ENCODE measurements at regions not wholly inside any gene's neighbourhood (a gene's known extent, or its start where the extent isn't known, plus 50 kb on each side); places are given as distances from the start of the nearest gene placed in this dataset.

- ATAC-seq (ENCODE audit: low read depth in 2 of 2) = no peak
These were observed 131.5 kb upstream of the MPPED2 start for GRCh38 chr11:30717641-30718040.

GRCh38 chr11:30717009-30717408, 130.9 kb upstream of the MPPED2 start:
- Mint-ChIP-seq H3K27me3 (no peaks in the 10 kb centered on the region), H3K4me1 (no peaks in the 10 kb centered on the region), H3K27ac (no peak overlapping the region), H3K36me3 (no peaks in the 10 kb centered on the region), H3K9me3 (peaks cover 0 to 12% (median 0%) of the 10 kb centered on the region in 7 donors), H3K4me3 (no peak overlapping the region)
- Histone ChIP-seq H3K27me3 (ENCODE audit: control insufficient read depth, insufficient read depth, low read length) (no peaks in the 10 kb centered on the region), H3K36me3 (ENCODE audit: control insufficient read depth, insufficient read depth, low read length) (no peaks in the 10 kb centered on the region), H3K27ac (ENCODE audit: insufficient read depth, low read length, poor library complexity, severe bottlenecking) (no peak overlapping the region), H3K9me3 (ENCODE audit: control insufficient read depth in 2 of 2, low read length in 2 of 2) (no peaks in the 10 kb centered on the region), H3K4me3 (ENCODE audit: low read depth, low read length) (no peak overlapping the region), H3K4me1 (ENCODE audit: control insufficient read depth, insufficient read depth, low read length, poor library complexity, severe bottlenecking) (no peaks in the 10 kb centered on the region)
- ATAC-seq (ENCODE audit: low read depth in 2 of 2) (no peak), DNase-seq (no peak)

More at GRCh38 chr11:30717641-30718040, 131.5 kb upstream of the MPPED2 start:
- H3K9me3 ChIP-seq (ENCODE audit: control insufficient read depth in 2 of 2, low read length in 2 of 2) = no peaks in the 10 kb centered on the region
- Mint-ChIP-seq H3K4me1 (no peaks in the 10 kb centered on the region), H3K9me3 (peaks cover 0 to 15% (median 0%) of the 10 kb centered on the region in 7 donors), H3K27me3 (no peaks in the 10 kb centered on the region), H3K4me3 (no peak overlapping the region), H3K27ac (no peak overlapping the region), H3K36me3 (no peaks in the 10 kb centered on the region)
- H3K27me3 ChIP-seq (ENCODE audit: control insufficient read depth, insufficient read depth, low read length) = no peaks in the 10 kb centered on the region
- H3K27ac ChIP-seq (ENCODE audit: insufficient read depth, low read length, poor library complexity, severe bottlenecking) = no peak overlapping the region
- H3K4me3 ChIP-seq (ENCODE audit: low read depth, low read length) = no peak overlapping the region
- no peaks in the 10 kb centered on the region for H3K36me3 ChIP-seq (ENCODE audit: control insufficient read depth, insufficient read depth, low read length)
- no peak for DNase-seq
- no peaks in the 10 kb centered on the region for H3K4me1 ChIP-seq (ENCODE audit: control insufficient read depth, insufficient read depth, low read length, poor library complexity, severe bottlenecking)

GRCh38 chr11:30712749-30713148, 126.6 kb upstream of the MPPED2 start:
- Histone ChIP-seq H3K36me3 (ENCODE audit: control insufficient read depth, insufficient read depth, low read length) (no peaks in the 10 kb centered on the region), H3K9me3 (ENCODE audit: control insufficient read depth in 2 of 2, low read length in 2 of 2) (no peaks in the 10 kb centered on the region), H3K27ac (ENCODE audit: insufficient read depth, low read length, poor library complexity, severe bottlenecking) (no peak overlapping the region), H3K27me3 (ENCODE audit: control insufficient read depth, insufficient read depth, low read length) (no peaks in the 10 kb centered on the region), H3K4me1 (ENCODE audit: control insufficient read depth, insufficient read depth, low read length, poor library complexity, severe bottlenecking) (no peaks in the 10 kb centered on the region), H3K4me3 (ENCODE audit: low read depth, low read length) (no peak overlapping the region)
- H3K4me1 Mint-ChIP-seq = no peaks in the 10 kb centered on the region
- no peaks in the 10 kb centered on the region for H3K27me3 Mint-ChIP-seq
- ATAC-seq (ENCODE audit: low read depth in 2 of 2) (no peak), DNase-seq (no peak)
- H3K9me3 Mint-ChIP-seq = peaks cover 0 to 12% (median 3%) of the 10 kb centered on the region in 7 donors
- no peaks in the 10 kb centered on the region for H3K36me3 Mint-ChIP-seq
- no peak overlapping the region for H3K27ac Mint-ChIP-seq
- no peak overlapping the region for H3K4me3 Mint-ChIP-seq

- no peaks in the 10 kb centered on the region for H3K9me3 ChIP-seq (ENCODE audit: control insufficient read depth in 2 of 2, low read length in 2 of 2)
- H3K9me3 Mint-ChIP-seq = peaks cover 0 to 7% (median 4%) of the 10 kb centered on the region in 7 donors
- H3K4me3 ChIP-seq (ENCODE audit: low read depth, low read length) = no peak overlapping the region
- no peak overlapping the region for H3K4me3 Mint-ChIP-seq
- DNase-seq (no peak), ATAC-seq (ENCODE audit: low read depth in 2 of 2) (no peak)
- no peaks in the 10 kb centered on the region for H3K36me3 Mint-ChIP-seq
- H3K4me1 ChIP-seq (ENCODE audit: control insufficient read depth, insufficient read depth, low read length, poor library complexity, severe bottlenecking) = no peaks in the 10 kb centered on the region
- no peaks in the 10 kb centered on the region for H3K36me3 ChIP-seq (ENCODE audit: control insufficient read depth, insufficient read depth, low read length)
- no peaks in the 10 kb centered on the region for H3K27me3 ChIP-seq (ENCODE audit: control insufficient read depth, insufficient read depth, low read length)
- no peak overlapping the region for H3K27ac Mint-ChIP-seq
- no peak overlapping the region for H3K27ac ChIP-seq (ENCODE audit: insufficient read depth, low read length, poor library complexity, severe bottlenecking)
- H3K4me1 Mint-ChIP-seq = no peaks in the 10 kb centered on the region
- H3K27me3 Mint-ChIP-seq = no peaks in the 10 kb centered on the region
These were observed 124.1 kb upstream of the MPPED2 start for GRCh38 chr11:30710221-30710620.

GRCh38 chr11:30707110-30707509, 121.0 kb upstream of the MPPED2 start:
- Histone ChIP-seq H3K4me1 (ENCODE audit: control insufficient read depth, insufficient read depth, low read length, poor library complexity, severe bottlenecking) (no peaks in the 10 kb centered on the region), H3K9me3 (ENCODE audit: control insufficient read depth in 2 of 2, low read length in 2 of 2) (no peaks in the 10 kb centered on the region), H3K27ac (ENCODE audit: insufficient read depth, low read length, poor library complexity, severe bottlenecking) (no peak overlapping the region), H3K36me3 (ENCODE audit: control insufficient read depth, insufficient read depth, low read length) (no peaks in the 10 kb centered on the region), H3K4me3 (ENCODE audit: low read depth, low read length) (no peak overlapping the region), H3K27me3 (ENCODE audit: control insufficient read depth, insufficient read depth, low read length) (no peaks in the 10 kb centered on the region)
- Mint-ChIP-seq H3K4me1 (no peaks in the 10 kb centered on the region), H3K36me3 (no peaks in the 10 kb centered on the region), H3K27ac (no peak overlapping the region), H3K27me3 (no peaks in the 10 kb centered on the region), H3K9me3 (peaks cover 0 to 8% (median 4%) of the 10 kb centered on the region in 7 donors), H3K4me3 (no peak overlapping the region)
- ATAC-seq (ENCODE audit: low read depth in 2 of 2) (no peak), DNase-seq (no peak)

- ATAC-seq (ENCODE audit: low read depth in 2 of 2) (no peak), DNase-seq (no peak)
- Mint-ChIP-seq H3K36me3 (no peaks in the 10 kb centered on the region), H3K4me3 (no peak overlapping the region), H3K9me3 (peaks cover 0 to 8% (median 4%) of the 10 kb centered on the region in 7 donors), H3K4me1 (no peaks in the 10 kb centered on the region), H3K27ac (no peak overlapping the region), H3K27me3 (no peaks in the 10 kb centered on the region)
- no peaks in the 10 kb centered on the region for H3K4me1 ChIP-seq (ENCODE audit: control insufficient read depth, insufficient read depth, low read length, poor library complexity, severe bottlenecking)
- H3K27ac ChIP-seq (ENCODE audit: insufficient read depth, low read length, poor library complexity, severe bottlenecking) = no peak overlapping the region
- no peaks in the 10 kb centered on the region for H3K9me3 ChIP-seq (ENCODE audit: control insufficient read depth in 2 of 2, low read length in 2 of 2)
- no peaks in the 10 kb centered on the region for H3K27me3 ChIP-seq (ENCODE audit: control insufficient read depth, insufficient read depth, low read length)
- no peak overlapping the region for H3K4me3 ChIP-seq (ENCODE audit: low read depth, low read length)
- H3K36me3 ChIP-seq (ENCODE audit: control insufficient read depth, insufficient read depth, low read length) = no peaks in the 10 kb centered on the region
These were observed 119.9 kb upstream of the MPPED2 start for GRCh38 chr11:30705913-30706675.

GRCh38 chr11:30698425-30698824, 112.3 kb upstream of the MPPED2 start:
- no peaks in the 10 kb centered on the region for H3K27me3 Mint-ChIP-seq
- no peaks in the 10 kb centered on the region for H3K36me3 ChIP-seq (ENCODE audit: control insufficient read depth, insufficient read depth, low read length)
- DNase-seq (no peak), ATAC-seq (ENCODE audit: low read depth in 2 of 2) (no peak)
- no peaks in the 10 kb centered on the region for H3K4me1 ChIP-seq (ENCODE audit: control insufficient read depth, insufficient read depth, low read length, poor library complexity, severe bottlenecking)
- H3K27ac Mint-ChIP-seq = no peak overlapping the region
- no peak overlapping the region for H3K27ac ChIP-seq (ENCODE audit: insufficient read depth, low read length, poor library complexity, severe bottlenecking)
- peaks cover 0 to 10% (median 0%) of the 10 kb centered on the region in 7 donors for H3K9me3 Mint-ChIP-seq
- no peak overlapping the region for H3K4me3 ChIP-seq (ENCODE audit: low read depth, low read length)
- H3K4me1 Mint-ChIP-seq = no peaks in the 10 kb centered on the region
- H3K9me3 ChIP-seq (ENCODE audit: control insufficient read depth in 2 of 2, low read length in 2 of 2) = peaks cover 0 to 2% of the 10 kb centered on the region in 2 experiments
- H3K4me3 Mint-ChIP-seq = no peak overlapping the region
- H3K27me3 ChIP-seq (ENCODE audit: control insufficient read depth, insufficient read depth, low read length) = no peaks in the 10 kb centered on the region
- H3K36me3 Mint-ChIP-seq = no peaks in the 10 kb centered on the region

- H3K9me3 Mint-ChIP-seq = peaks cover 0 to 12% (median 2%) of the 10 kb centered on the region in 7 donors
- H3K36me3 Mint-ChIP-seq = no peaks in the 10 kb centered on the region
- Histone ChIP-seq H3K4me3 (ENCODE audit: low read depth, low read length) (no peak overlapping the region), H3K27ac (ENCODE audit: insufficient read depth, low read length, poor library complexity, severe bottlenecking) (no peak overlapping the region), H3K9me3 (ENCODE audit: control insufficient read depth in 2 of 2, low read length in 2 of 2) (peaks cover 0 to 2% of the 10 kb centered on the region in 2 experiments), H3K27me3 (ENCODE audit: control insufficient read depth, insufficient read depth, low read length) (no peaks in the 10 kb centered on the region), H3K36me3 (ENCODE audit: control insufficient read depth, insufficient read depth, low read length) (no peaks in the 10 kb centered on the region), H3K4me1 (ENCODE audit: control insufficient read depth, insufficient read depth, low read length, poor library complexity, severe bottlenecking) (no peaks in the 10 kb centered on the region)
- no peak for ATAC-seq (ENCODE audit: low read depth in 2 of 2)
- no peaks in the 10 kb centered on the region for H3K4me1 Mint-ChIP-seq
- H3K27ac Mint-ChIP-seq = no peak overlapping the region
- no peak for DNase-seq
- H3K4me3 Mint-ChIP-seq = no peak overlapping the region
- no peaks in the 10 kb centered on the region for H3K27me3 Mint-ChIP-seq
These were observed 110.9 kb upstream of the MPPED2 start for GRCh38 chr11:30697032-30697431.
